ENCODE measurements at regions not wholly inside any gene's neighbourhood (a gene's known extent, or its start where the extent isn't known, plus 50 kb on each side); places are given as distances from the start of the nearest gene placed in this dataset.

DNA sequence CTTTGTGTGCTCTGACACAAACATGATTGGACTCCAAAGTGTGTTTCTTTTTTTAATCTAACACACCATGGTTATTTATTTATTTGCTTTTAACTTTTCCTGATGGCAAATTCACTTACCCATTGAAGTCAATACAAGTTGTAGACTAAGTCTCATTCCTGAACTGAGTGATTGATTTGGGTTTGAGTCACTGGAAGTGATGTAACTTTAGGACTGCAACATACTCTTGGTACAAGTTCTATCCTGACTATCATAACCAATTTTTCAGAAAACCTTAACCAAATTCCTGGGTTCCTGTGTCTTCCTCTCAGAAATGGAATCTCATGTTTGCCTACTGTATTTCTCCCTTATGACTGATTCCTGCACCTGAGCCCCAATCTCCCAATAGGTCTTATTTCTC is 590.0 kb upstream of the ROBO1 start:
- TF ChIP-seq, protein P1, sequence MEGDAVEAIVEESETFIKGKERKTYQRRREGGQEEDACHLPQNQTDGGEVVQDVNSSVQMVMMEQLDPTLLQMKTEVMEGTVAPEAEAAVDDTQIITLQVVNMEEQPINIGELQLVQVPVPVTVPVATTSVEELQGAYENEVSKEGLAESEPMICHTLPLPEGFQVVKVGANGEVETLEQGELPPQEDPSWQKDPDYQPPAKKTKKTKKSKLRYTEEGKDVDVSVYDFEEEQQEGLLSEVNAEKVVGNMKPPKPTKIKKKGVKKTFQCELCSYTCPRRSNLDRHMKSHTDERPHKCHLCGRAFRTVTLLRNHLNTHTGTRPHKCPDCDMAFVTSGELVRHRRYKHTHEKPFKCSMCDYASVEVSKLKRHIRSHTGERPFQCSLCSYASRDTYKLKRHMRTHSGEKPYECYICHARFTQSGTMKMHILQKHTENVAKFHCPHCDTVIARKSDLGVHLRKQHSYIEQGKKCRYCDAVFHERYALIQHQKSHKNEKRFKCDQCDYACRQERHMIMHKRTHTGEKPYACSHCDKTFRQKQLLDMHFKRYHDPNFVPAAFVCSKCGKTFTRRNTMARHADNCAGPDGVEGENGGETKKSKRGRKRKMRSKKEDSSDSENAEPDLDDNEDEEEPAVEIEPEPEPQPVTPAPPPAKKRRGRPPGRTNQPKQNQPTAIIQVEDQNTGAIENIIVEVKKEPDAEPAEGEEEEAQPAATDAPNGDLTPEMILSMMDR (IDR thresholded peaks at IDR 0.05), result no peak
- no peak for TF ChIP-seq POLR2A (IDR thresholded peaks at IDR 0.05)

Measured in ovary (tissue), 3 donors.